Right lobe of liver (tissue), 4 donors: ENCODE measurements at regions not wholly inside any gene's neighbourhood (a gene's known extent, or its start where the extent isn't known, plus 50 kb on each side); places are given as distances from the start of the nearest gene placed in this dataset.

Experiments used
- POLR2A ChIP-seq: fragments of 450-650 bp; IDR thresholded peaks from one replicate; pipeline ENCODE4 v1.6.1; 2017; ENCODE audit warnings: antibody characterized with exemption, mild to moderate bottlenecking
- TF ChIP-seq, protein P1 (sequence below), 4 donors: fragments of 200-600 bp in 3 of 4; fragments of 450-650 bp in 1 of 4; IDR thresholded peaks; one replicate each; pipeline versions ENCODE4 v1.5.1 to v1.8.0; 2016 to 2022; ENCODE audit warnings: antibody characterized with exemption in 4 of 4, mild to moderate bottlenecking in 2 of 4
- donor health status: DM: no; HTN: no; CAD: no.
- donor health status: DM: no; HTN: no; CAD: no.
- donor health status: DM: no; HTN: yes; CAD: no.

GRCh38 chr5:31078956-31079355, 114.5 kb upstream of the CDH6 start:
- TF ChIP-seq, protein P1, sequence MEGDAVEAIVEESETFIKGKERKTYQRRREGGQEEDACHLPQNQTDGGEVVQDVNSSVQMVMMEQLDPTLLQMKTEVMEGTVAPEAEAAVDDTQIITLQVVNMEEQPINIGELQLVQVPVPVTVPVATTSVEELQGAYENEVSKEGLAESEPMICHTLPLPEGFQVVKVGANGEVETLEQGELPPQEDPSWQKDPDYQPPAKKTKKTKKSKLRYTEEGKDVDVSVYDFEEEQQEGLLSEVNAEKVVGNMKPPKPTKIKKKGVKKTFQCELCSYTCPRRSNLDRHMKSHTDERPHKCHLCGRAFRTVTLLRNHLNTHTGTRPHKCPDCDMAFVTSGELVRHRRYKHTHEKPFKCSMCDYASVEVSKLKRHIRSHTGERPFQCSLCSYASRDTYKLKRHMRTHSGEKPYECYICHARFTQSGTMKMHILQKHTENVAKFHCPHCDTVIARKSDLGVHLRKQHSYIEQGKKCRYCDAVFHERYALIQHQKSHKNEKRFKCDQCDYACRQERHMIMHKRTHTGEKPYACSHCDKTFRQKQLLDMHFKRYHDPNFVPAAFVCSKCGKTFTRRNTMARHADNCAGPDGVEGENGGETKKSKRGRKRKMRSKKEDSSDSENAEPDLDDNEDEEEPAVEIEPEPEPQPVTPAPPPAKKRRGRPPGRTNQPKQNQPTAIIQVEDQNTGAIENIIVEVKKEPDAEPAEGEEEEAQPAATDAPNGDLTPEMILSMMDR (IDR thresholded peaks at IDR 0.05): no peak
- TF ChIP-seq POLR2A: no peak
